Fibroblast of lung (primary cell): ENCODE measurements at regions not wholly inside any gene's neighbourhood (a gene's known extent, or its start where the extent isn't known, plus 50 kb on each side); places are given as distances from the start of the nearest gene placed in this dataset.

Experiments
- EZH2 ChIP-seq: IDR thresholded peaks from 2 replicates; pipeline ENCODE4 v1.5.1; 2012; ENCODE audit warnings: low read length, control low read depth, mild to moderate bottlenecking; ENCODE audit errors: missing control alignments
- TF ChIP-seq, protein P1 (sequence below), 2 donors: IDR thresholded peaks in 1 of 2; conservative IDR thresholded peaks in 1 of 2; 1 replicate in 1 of 2; 2 replicates in 1 of 2; pipeline ENCODE4 v1.5.1; 2011 to 2012; ENCODE audit warnings: low read length in 2 of 2, control low read depth in 1 of 2, inconsistent platforms in 1 of 2, low read depth in 1 of 2, mild to moderate bottlenecking in 1 of 2

DNA sequence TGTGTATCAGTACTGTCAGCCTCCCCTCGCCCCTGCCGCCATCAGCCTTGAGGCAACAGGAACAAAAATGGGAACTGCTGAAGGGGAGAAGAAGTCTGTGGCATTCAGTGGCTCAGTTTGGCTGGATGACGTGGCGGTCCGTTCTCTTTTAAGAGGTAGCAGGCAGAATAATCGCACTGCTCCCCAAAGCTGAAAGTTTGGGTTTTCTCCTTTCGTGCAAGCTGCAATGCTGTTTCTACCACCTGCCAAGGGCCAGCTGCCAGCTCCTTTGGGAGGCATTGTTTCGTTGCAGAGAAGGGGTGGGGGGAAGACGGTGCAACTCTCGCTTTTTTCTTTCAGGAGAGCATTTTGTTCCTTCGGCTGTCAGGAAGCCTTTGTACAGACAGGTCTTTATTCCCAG, 369.6 kb upstream of the RORA start:
- no peak for TF ChIP-seq EZH2
- TF ChIP-seq, protein P1, sequence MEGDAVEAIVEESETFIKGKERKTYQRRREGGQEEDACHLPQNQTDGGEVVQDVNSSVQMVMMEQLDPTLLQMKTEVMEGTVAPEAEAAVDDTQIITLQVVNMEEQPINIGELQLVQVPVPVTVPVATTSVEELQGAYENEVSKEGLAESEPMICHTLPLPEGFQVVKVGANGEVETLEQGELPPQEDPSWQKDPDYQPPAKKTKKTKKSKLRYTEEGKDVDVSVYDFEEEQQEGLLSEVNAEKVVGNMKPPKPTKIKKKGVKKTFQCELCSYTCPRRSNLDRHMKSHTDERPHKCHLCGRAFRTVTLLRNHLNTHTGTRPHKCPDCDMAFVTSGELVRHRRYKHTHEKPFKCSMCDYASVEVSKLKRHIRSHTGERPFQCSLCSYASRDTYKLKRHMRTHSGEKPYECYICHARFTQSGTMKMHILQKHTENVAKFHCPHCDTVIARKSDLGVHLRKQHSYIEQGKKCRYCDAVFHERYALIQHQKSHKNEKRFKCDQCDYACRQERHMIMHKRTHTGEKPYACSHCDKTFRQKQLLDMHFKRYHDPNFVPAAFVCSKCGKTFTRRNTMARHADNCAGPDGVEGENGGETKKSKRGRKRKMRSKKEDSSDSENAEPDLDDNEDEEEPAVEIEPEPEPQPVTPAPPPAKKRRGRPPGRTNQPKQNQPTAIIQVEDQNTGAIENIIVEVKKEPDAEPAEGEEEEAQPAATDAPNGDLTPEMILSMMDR (conservative IDR thresholded peaks at IDR 0.05 in 1 of 2, IDR thresholded peaks at IDR 0.05 in 1 of 2; ENCODE audit: low read depth in 1 of 2, low read length in 2 of 2), result no peak
